ENCODE measurements at regions not wholly inside any gene's neighbourhood (a gene's known extent, or its start where the extent isn't known, plus 50 kb on each side); places are given as distances from the start of the nearest gene placed in this dataset.

DNA sequence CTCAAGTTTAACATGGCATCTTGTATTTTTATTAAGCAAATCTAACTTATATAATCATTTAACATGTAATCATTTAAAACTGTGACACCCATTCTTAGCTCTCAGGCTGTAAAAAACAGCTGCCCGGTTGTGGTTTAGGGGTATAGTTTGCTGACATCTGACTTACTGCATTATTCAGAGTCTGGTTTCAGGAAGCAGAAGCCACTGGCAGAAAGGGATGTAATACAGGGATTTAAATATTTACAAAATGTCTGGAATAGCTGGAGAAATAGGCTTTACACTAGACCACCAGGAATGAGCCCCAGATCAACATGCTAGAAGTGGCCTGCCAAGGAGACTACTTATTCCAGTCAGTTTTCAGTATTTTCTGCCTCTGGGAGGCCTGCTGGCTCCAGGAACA is 421.1 kb downstream of the CD109 start:
- no peak for DNase-seq (ENCODE audit: low read depth)
- no peak overlapping the region for H3K4me3 ChIP-seq (ENCODE audit: low read depth, low read length)
- ChIA-PET POLR2A (no interaction called here), CTCF (interaction anchor here (1.2 kb wide), 1 partner anchor 26 kb away, joined by 3 read pairs; no protein-coding TSS in a partner anchor)
- TF ChIP-seq, protein P1, sequence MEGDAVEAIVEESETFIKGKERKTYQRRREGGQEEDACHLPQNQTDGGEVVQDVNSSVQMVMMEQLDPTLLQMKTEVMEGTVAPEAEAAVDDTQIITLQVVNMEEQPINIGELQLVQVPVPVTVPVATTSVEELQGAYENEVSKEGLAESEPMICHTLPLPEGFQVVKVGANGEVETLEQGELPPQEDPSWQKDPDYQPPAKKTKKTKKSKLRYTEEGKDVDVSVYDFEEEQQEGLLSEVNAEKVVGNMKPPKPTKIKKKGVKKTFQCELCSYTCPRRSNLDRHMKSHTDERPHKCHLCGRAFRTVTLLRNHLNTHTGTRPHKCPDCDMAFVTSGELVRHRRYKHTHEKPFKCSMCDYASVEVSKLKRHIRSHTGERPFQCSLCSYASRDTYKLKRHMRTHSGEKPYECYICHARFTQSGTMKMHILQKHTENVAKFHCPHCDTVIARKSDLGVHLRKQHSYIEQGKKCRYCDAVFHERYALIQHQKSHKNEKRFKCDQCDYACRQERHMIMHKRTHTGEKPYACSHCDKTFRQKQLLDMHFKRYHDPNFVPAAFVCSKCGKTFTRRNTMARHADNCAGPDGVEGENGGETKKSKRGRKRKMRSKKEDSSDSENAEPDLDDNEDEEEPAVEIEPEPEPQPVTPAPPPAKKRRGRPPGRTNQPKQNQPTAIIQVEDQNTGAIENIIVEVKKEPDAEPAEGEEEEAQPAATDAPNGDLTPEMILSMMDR (IDR thresholded peaks at IDR 0.05; ENCODE audit: insufficient read depth, low read depth, low read length), result no peak
- 0 out of 2 replicates have a peak, but pooled peaks cover 2% of the 10 kb centered on the region for H3K27me3 ChIP-seq (ENCODE audit: control insufficient read depth, insufficient read depth, low read length)
- H3K36me3 ChIP-seq (ENCODE audit: control insufficient read depth, insufficient read depth, low read length), result no peaks in the 10 kb centered on the region

DNA sequence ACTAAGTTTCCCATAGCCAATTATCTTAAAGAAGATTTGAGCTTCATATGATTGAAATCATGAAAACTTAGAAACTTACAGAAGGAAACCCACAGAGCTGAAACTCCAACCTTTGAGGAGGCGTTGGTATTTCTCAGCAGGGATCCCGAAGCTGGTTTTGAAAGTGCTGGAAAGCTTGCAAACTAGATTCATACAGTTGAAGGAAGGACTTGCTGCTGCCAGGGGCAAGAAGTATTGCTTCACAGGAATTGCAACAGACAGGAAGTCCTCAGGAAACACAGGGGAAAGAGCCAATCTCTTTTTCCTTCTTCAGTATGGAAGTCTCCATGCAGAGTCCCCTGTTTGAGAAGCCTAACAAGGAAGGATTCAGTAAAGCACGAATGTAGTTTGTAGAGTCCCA is 419.7 kb downstream of the CD109 start:
- ChIA-PET CTCF (interaction anchor here (0.7 to 1.3 kb wide), 2 partner anchors 11 to 12 kb away, joined by 3 to 4 read pairs; no protein-coding TSS in a partner anchor), POLR2A (no interaction called here)
- no peaks in the 10 kb centered on the region for H3K36me3 ChIP-seq (ENCODE audit: control insufficient read depth, insufficient read depth, low read length)
- TF ChIP-seq, protein P1 (IDR thresholded peaks at IDR 0.05; ENCODE audit: insufficient read depth, low read depth, low read length), result no peak
- DNase-seq (ENCODE audit: low read depth), result no peak
- no peak overlapping the region for H3K4me3 ChIP-seq (ENCODE audit: low read depth, low read length)
- H3K27me3 ChIP-seq (ENCODE audit: control insufficient read depth, insufficient read depth, low read length), result 0 out of 2 replicates have a peak, but pooled peaks cover 2% of the 10 kb centered on the region

DNA sequence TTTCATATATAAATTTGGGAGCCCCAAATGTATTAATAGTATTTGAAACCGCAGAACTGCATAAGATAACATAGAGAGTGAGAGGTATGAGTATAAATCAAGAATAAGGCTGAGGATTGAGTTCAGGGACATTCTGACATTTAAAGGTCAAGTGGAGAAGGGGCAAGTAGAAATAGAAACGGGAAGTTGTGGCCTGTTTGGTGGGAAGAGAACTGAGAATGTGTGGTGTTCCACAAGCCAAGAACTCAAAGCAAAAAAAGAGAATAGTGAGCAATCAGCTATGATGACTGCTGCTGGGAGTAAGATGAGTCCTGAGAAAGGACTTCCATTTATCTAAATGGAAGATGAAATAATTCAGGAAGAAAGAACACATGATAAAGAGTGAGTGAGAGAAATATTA is 418.4 kb downstream of the CD109 start:
- no peak for DNase-seq (ENCODE audit: low read depth)
- H3K27me3 ChIP-seq (ENCODE audit: control insufficient read depth, insufficient read depth, low read length), result 0 out of 2 replicates have a peak, but pooled peaks cover 2% of the 10 kb centered on the region
- no peaks in the 10 kb centered on the region for H3K36me3 ChIP-seq (ENCODE audit: control insufficient read depth, insufficient read depth, low read length)
- no peak overlapping the region for H3K4me3 ChIP-seq (ENCODE audit: low read depth, low read length)
- TF ChIP-seq, protein P1 (IDR thresholded peaks at IDR 0.05; ENCODE audit: insufficient read depth, low read depth, low read length), result no peak
- POLR2A ChIA-PET, result no interaction called here
- CTCF ChIA-PET, result no interaction called here

DNA sequence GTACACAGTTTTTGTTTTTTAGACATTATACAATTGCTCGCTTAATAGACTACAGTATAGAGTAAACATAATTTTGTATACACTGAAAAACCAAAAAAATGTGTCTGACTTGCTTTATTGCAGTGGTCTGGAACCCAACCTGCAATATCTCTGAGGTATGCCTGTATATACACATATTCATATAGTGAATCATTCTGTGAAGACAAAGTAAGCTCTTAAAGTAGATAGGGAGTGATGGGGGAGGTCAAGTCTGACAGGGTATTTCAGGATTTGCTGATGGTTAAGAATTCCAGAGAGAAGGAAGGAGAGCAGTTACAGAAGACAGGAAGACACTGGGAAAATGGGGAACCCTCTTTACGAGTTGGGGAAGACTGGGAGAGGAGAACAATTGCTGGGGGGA is 417.9 kb downstream of the CD109 start:
- no peak for DNase-seq (ENCODE audit: low read depth)
- H3K4me3 ChIP-seq (ENCODE audit: low read depth, low read length), result no peak overlapping the region
- no peaks in the 10 kb centered on the region for H3K36me3 ChIP-seq (ENCODE audit: control insufficient read depth, insufficient read depth, low read length)
- TF ChIP-seq, protein P1 (IDR thresholded peaks at IDR 0.05; ENCODE audit: insufficient read depth, low read depth, low read length), result no peak
- H3K27me3 ChIP-seq (ENCODE audit: control insufficient read depth, insufficient read depth, low read length), result 0 out of 2 replicates have a peak, but pooled peaks cover 2% of the 10 kb centered on the region
- ChIA-PET POLR2A (no interaction called here), CTCF (no interaction called here)

DNA sequence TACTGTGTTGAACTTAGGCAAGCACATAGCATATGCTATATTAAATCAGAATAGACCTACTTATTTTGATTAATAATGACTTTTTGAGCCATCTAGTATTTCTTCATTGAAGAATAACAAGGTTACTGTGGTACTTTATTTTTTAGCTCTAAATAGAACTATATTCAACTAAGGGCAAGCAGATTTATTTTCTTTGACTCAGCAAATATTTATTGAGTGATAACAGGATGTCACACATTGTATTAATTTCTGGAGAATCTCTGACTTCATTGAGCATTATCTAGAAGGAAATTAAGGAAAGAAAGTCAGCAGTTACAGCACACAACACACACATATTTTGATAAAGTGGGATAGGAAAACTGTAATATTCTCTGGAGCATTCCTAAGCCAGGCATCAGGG is 407.4 kb downstream of the CD109 start:
- no peak for DNase-seq (ENCODE audit: low read depth)
- POLR2A ChIA-PET, result interaction anchor here (0.6 kb wide), 1 partner anchor 49 kb away, joined by 3 read pairs; no protein-coding TSS in a partner anchor

More for the DNA sequence above, 407.4 kb downstream of the CD109 start:
- TF ChIP-seq, protein P1 (IDR thresholded peaks at IDR 0.05; ENCODE audit: insufficient read depth, low read depth, low read length), result no peak
- Histone ChIP-seq H3K4me3 (ENCODE audit: low read depth, low read length) (no peak overlapping the region), H3K27me3 (ENCODE audit: control insufficient read depth, insufficient read depth, low read length) (no peaks in the 10 kb centered on the region), H3K36me3 (ENCODE audit: control insufficient read depth, insufficient read depth, low read length) (no peaks in the 10 kb centered on the region)
- CTCF ChIA-PET, result interaction anchor here (0.9 to 3.7 kb wide), 3 partner anchors 12 to 1101 kb away, joined by 3 to 21 read pairs (median 4); no protein-coding TSS in a partner anchor

Data from BJ (cell line).